GM20431 (cell line): ENCODE measurements at regions not wholly inside any gene's neighbourhood (a gene's known extent, or its start where the extent isn't known, plus 50 kb on each side); places are given as distances from the start of the nearest gene placed in this dataset.
"Not testable (repeated sequence)": the region's sequence is repeated elsewhere in the genome, so short reads cannot be mapped to it uniquely, and the experiment has no call there.

ENCODE experiments used
- in situ Hi-C: fragments of 300-500 bp; cut with MseI, MboI; formaldehyde crosslinking; loops from one replicate; pipeline ENCODE4 v1.15.0; 2020; ENCODE audit warnings: low sequenced_read_pairs; ENCODE audit not compliant: unreplicated experiment

DNA sequence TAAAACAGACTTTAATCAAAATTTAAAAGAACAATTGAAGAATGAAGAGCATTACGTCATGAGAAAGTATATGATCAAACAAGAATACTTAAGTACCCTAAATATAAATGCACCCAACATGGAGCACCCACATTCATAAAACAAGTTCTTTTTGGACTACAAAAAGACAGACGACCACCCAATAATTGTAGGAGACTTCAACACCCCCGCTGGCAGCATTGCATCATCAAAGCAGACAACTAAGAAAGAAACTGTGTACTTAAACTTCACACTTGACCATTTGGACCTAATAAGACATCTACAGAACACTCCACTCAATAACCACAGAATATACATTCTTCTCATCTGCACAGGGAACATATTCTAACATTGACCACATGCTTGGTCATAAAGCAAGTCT is 291.7 kb upstream of the ZNF322 start:
- in situ Hi-C loops: not testable (repeated sequence)

DNA sequence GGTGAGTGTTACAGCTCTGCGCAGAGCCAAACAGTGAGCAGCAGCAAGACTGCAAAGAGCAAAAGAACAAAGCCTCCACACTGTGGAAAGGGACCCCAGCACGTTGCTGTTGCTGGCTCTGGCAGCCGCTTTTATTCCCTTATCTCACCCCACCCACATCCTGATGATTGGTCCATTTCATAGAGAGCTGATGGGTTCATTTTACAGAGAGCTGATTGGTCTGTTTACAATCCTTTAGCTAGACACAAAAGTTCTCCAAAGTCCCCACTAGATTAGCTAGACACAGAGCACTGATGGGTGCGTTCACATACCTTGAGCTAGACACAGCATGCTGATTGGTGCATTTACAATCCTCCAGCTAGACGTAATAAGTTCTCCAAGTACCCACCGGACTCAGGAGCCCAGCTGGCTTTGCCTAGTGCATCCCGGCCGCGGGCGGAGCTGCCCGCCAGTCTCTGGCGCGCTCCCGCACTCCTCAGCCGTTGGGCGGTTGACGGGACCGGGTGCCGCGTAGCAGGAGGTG is 291.4 kb upstream of the PRSS16 start:
- in situ Hi-C loops: not testable (repeated sequence)

DNA sequence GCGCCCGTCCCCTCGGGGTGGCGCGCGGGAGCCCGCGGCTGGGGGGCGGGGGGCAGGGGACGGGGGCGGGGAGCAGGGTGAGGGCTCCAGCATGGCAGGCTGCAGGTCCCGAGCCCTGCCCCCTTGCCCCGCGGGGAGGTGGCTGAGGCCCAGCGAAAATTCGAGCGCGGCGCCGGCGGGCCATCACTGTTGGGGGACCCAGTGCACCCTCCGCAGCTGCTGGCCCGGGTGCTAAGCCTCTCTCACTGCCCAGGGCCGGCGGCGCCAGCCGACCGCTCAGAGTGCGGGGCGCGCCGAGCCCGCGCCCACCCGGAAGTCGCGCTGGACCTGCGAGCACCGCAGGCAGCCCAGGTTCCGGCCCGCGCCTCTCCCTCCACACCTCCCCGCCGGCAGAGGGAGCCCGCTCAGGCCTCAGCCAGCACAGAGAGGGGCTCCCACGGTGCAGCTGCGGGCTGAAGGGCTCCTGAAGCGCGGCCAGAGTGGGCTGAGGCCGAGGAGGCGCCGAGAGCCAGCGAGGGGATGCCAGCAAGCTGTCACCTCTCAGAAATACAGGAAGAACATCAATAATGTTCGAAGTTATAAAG is 290.8 kb upstream of the PRSS16 start:
- in situ Hi-C loops: not testable (repeated sequence)

DNA sequence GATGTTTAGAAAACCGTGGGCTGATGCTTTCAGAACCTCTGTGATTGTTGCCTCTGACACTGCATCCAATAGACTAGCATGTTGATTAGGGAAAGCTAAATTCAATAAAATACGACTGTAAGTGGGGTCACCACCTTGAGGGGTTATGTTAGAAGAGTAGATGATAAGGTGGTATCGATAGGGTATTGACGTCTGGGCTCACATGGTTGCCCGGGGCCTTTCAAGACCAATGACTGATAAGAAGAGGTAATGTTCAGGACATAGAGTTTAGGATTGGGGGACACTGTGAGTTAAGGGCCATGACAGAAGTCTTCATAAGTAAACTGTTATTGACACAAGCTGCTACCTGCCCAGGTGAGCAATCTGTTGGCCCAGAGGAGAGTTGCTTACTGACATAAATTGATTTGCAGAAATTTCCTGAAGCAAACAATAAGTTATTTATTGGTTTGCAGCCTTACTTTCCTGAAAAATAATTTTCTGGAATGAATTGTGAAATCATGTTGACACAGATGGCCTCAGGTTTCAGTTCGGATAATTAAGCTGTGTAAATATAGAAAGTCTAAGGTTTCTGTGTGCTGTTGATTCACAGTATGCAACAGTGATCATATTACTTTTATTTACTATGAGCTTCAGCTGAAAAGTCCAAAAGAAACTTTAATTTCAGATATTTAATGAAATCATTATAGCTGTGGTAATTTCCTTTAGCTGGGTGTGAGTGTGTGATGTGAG is 289.9 kb upstream of the PRSS16 start:
- in situ Hi-C loops: not testable (repeated sequence)

DNA sequence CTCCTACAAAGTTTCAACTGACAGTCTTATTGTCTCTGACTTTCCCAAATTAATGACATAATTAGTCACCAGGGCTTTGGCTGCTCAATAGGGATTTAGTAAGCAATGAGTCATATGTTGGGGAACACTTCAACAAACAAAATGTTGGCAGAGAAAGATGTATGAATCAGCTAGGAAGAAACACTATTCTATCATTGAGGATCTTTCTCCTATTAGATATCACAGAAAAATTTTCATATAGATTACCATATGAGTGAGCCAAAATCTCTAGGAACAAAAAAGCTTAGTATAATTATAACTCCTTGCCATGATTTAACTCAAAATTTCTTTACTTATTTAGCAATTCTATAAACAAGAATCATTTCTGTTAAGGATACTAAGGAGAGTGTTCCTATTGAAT is 286.3 kb upstream of the PRSS16 start:
- in situ Hi-C loops: not testable (repeated sequence)

DNA sequence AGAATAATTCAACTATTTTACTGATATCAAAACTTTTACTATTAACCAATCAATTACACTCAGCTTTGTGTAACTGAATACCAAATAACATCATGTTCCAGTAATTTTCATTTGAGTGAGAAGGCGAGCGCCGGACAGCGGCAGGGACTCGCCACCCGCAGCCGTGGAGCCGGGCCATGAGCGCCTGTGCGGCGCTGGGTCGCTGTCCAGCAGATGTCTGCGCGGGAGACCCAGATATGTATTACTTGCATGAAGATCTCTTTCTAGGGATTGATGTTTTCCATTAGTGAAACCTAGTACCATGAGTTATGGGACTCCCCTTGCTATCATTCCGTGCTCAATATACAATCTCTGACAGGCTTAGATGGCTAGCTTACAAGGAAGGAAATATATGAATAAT is 245.1 kb upstream of the PRSS16 start:
- in situ Hi-C loops: no loop called here

DNA sequence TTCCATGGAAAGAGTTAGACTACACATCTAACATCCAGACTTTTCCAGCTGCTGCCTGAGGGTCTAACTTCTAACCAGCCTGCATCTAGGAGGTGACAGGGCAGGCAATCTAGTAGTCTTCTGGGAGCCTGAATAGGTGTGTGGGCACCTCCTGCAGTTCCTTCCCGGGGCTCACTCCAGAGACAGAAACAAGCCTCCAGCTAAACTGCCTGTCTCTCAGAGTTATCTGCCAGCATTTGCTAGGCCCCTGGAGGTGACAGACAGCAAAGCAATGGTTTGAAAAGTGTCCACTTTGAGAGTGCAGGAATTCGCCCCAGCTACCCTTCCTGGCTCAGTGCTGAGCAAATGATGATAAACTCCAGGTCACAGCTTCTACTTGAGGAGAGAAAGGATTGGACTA is 240.5 kb upstream of the PRSS16 start:
- in situ Hi-C loops: no loop called here

DNA sequence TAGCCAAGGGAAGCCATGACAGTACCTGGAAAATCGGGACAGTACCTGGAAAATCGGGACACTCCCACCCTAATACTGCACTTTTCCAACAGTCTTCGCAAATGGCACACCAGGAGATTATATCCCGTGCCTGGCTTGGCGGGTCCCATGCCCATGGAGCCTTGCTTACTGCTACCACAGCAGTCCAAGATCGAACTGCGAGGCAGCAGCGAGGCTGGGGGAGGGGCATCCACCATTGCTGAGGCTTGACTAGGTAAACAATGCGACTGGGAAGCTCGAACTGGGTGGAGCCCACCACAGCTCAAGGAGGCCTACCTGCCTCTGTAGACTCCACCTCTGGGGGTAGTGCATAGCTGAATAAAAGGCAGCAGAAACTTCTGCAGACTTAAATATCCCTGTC is 238.9 kb upstream of the PRSS16 start:
- in situ Hi-C loops: not testable (repeated sequence)

DNA sequence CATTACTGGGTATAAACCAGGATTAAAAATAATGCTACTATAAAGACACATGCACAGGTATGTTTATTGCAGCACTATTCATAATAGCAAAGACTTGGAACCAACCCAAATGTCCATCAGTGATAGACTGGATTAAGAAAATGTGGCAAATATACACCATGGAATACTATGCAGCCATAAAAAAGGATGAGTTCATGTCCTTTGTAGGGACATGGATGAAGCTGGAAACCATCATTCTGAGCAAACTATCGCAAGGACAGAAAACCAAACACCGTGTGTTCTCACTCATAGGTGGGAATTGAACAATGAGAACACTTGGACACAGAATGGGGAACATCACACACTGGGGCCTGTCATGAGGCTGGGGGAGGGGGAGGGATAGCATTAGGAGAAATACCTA is 233.4 kb upstream of the PRSS16 start:
- in situ Hi-C loops: not testable (repeated sequence)

DNA sequence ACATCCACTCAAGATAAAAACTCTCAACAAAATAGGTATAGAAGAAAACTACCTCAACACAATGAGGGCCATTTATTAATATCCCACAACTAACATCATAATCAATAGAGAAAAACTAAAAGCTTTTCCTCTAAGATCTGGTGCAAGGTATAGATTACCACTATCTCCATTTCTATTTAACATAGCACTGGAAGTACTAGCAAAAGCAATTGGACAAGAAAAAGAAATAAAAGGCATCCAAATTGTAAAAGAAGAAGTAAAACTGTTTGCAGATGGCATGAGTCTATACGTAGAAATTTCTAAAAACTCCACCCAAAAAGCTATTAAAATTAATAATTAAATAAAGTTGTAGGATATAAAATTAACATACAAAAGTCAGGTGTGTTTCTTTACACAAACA is 230.8 kb upstream of the PRSS16 start:
- in situ Hi-C loops: no loop called here

DNA sequence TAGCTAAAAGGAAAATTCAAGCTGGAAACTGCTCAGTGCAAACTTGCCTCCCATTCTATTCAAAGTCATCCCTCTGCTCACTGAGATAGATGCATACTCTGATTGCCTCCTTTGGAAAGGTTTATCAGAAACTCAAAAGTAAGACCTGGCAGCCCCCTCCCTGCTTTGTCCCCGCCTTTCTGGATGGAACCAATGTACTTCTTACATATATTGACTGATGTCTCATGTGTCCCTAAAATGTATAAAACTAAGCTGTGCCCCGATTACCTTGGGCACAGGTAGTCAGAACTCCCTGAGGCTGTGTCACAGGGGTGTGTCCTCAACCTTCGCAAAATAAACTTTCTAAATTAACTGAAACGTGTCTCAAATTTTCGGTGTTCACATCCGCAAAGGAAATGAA is 229.1 kb upstream of the PRSS16 start:
- in situ Hi-C loops: not testable (repeated sequence)

DNA sequence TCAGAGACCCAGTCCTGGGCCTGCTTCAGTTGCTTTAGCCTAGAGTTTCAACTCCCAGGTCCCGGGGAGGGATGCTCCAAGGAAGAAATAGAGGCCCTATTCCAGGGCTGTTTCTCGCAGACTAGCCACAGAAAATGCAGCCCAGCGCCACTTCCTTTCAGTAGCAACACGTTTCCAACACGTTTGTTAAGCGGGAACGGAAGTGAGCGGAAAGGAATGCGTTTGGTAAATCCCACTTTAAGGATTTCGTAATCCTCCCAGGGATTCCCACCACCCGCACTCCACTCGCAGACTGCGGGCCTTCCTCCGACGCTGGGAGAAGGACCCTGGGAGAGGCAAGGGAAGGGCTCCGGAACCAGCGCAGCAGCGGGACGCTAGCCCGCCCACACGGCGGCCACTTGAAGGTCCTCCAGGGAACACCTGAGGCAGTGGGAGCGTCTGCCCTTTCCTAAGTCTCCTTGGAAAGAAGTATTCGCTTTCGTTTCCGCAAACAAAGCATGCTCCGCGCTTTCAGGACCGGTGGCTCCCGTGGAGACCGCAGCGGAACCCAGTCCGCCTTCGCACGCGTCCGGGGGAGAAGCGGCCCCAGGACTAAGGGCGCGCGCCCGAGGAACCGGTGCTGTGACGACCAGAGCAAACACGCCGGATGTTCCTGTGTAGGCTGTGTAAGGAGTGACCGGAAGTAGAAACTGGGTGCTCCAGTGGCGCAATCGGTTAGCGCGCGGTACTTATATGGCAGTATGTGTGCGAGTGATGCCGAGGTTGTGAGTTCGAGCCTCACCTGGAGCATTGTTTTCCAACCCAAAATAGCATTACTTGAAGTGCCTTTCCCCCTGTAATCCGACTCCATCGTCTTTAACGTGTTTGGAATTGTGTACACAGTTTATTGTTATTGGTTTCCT is 227.6 kb upstream of the PRSS16 start:
- in situ Hi-C loops: no loop called here

DNA sequence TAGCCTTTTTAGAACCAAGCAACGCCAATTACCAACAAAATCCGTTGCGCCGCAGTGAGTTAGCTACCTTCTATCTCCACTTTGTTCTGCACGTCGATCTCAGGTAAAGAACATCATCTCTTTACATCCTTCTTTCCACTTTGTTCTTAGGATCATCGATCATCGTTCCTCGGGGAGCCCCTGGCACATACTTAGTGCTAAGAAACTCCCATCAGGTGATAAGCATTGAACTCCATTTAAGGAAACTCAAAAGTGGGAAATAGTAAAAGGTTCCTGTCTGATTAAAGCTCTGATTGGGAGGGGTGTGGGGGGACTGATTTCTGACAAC is 227.0 kb upstream of the PRSS16 start:
- in situ Hi-C loops: no loop called here

DNA sequence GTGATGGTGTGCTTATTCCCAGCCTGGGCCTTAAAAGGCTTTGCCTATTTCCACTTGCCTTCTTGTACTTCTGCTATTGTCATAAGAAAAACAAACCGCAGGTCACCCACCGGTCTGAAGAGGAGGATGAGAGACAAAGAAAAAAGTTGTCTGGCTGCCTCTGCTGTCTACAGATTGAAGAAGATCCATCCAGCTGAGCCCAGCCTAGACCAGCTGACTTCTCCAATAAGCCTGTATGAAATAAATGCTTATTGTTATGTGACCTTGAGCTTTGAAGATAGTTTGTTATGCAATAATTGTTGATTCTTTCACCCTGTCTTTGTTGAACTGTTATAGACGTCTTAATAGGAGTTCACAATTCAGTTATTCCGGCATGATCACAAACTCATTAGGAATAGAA is 223.8 kb upstream of the PRSS16 start:
- in situ Hi-C loops: no loop called here

DNA sequence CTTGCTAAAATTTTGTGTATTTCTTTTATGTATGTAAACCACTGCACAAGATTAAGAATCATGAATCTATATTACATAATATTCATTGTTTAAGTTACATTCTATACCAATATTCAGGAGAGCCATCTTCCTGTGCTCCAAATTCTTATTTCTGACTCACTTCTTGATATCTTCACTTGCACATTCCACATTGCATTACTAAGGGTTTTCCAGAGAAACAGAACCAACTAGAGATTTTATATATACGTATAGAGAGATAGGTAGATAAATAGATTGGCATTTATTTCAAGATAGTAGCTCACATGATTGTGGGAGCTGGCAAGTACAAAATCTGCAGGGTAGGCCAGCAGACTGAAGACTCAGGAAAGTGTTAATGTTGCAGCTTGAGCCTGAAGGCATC is 222.2 kb upstream of the PRSS16 start:
- in situ Hi-C loops: no loop called here

DNA sequence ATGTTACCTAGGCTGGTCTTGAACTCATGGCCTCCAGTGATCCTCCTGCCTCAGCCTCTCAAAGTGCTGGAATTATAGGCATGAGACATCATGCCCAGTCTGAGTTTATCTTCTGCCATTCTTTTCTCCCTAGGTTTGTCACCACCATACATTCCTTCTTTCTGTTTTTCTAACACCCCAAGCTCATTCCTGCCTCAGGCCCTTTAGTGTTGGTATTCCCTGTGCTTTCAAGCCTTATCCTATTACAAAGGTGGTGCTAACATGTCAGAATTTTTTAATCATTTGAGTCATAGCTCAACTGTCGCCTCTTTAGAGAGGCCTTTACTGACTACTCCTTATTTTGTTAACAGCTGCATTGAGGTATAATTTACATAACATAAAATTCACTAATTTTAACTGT is 221.1 kb upstream of the PRSS16 start:
- in situ Hi-C loops: no loop called here

DNA sequence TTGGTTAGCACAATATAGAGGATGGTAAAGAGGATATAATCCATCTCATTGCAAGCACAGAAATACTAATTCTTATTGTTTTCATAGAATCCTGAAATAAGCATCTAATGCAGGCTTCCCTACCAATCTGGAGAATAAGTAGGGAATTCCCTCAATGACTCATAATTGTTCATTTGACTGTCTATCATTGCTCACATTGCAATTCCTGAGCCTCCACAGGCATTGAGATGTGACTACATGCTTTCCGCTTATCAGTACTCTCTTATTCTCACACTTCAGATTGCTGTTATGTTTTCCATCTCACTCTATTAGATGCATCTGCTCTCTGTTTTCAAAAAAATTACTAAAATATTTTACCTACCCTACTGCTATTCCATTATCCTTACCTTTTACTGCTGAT is 216.2 kb upstream of the PRSS16 start:
- in situ Hi-C loops: no loop called here

DNA sequence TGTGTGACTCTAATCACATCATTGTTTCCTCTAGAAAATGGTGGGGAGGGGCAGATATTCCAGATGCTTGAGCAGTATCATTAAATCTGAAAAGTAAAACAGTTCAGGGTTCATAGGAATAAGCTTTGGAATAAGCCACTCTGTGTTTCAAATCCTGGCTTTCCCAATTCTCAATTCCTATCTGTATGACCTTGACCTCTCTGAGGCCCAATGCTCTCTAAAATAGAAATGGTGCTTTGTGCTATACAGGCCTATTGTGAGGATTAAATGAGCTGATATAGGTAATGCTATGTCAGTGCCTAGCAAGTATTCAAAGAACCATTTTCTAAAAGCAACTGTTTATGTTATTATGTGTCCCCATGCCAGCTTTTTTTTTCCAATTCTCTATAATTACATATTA is 209.0 kb upstream of the PRSS16 start:
- in situ Hi-C loops: no loop called here

DNA sequence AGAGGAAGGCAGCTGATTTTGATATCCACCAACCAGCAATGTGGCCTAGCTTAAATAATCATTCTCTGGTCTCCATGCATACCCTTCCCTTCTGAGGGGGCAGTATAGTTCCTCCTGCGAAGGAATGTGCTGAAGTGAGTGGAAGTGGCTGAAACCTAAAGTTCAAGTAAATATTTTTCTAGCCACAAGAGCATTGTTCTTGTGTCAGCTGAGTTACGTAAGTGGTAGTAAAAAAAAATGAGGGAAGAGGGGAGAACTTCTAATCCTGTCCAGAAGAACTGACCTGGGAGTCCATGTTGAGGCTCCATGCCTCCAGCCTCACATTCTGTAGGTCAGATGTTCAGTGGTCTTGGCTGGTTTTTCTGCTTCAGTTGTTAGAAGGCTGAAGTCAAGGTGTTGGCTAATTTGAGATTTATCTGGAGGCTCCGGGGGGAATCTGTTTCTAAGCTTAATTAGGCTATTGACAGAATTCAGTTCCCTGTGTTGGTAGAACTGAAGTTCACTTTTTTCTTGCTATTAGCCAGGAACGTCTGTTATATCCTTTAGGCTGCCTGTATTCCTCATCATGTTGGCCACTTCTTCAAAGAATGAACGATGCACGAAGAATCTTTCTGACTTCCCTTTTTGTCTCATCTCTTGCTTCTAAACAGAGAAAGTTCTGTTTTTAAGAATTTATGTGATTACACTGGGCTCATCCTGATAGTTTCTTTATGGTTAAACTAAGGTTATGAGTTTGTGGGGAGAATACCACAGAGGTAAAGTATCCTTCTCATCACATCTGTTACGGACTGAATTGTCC is 207.1 kb upstream of the PRSS16 start:
- in situ Hi-C loops: no loop called here

DNA sequence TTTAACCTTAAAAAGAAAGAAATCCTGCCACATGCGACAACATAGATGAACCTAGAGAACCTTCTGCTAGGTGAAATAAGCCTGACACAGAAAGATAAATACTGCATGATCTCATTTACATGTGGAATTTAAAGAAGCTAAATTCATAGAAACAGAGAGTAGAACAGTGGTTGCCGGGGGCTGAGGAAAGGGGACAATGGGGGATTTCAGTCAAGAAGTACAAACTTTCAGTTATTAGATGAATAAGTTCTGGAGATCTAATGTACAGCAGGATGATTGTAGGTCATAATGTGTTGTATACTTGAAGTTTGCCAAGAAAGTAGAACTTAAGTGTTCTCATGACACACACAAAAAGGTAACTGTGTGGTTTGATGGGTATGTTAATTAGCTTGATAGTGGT is 204.3 kb upstream of the PRSS16 start:
- in situ Hi-C loops: no loop called here
